ENCODE measurements at regions not wholly inside any gene's neighbourhood (a gene's known extent, or its start where the extent isn't known, plus 50 kb on each side); places are given as distances from the start of the nearest gene placed in this dataset.

- H3K9ac ChIP-seq (ENCODE audit: insufficient read depth, low read depth, low read length) = no peak overlapping the region
- POLR2A ChIA-PET = no interaction called here
- H2AFZ ChIP-seq (ENCODE audit: low read length) = no peak overlapping the region
- TF ChIP-seq, protein P1, sequence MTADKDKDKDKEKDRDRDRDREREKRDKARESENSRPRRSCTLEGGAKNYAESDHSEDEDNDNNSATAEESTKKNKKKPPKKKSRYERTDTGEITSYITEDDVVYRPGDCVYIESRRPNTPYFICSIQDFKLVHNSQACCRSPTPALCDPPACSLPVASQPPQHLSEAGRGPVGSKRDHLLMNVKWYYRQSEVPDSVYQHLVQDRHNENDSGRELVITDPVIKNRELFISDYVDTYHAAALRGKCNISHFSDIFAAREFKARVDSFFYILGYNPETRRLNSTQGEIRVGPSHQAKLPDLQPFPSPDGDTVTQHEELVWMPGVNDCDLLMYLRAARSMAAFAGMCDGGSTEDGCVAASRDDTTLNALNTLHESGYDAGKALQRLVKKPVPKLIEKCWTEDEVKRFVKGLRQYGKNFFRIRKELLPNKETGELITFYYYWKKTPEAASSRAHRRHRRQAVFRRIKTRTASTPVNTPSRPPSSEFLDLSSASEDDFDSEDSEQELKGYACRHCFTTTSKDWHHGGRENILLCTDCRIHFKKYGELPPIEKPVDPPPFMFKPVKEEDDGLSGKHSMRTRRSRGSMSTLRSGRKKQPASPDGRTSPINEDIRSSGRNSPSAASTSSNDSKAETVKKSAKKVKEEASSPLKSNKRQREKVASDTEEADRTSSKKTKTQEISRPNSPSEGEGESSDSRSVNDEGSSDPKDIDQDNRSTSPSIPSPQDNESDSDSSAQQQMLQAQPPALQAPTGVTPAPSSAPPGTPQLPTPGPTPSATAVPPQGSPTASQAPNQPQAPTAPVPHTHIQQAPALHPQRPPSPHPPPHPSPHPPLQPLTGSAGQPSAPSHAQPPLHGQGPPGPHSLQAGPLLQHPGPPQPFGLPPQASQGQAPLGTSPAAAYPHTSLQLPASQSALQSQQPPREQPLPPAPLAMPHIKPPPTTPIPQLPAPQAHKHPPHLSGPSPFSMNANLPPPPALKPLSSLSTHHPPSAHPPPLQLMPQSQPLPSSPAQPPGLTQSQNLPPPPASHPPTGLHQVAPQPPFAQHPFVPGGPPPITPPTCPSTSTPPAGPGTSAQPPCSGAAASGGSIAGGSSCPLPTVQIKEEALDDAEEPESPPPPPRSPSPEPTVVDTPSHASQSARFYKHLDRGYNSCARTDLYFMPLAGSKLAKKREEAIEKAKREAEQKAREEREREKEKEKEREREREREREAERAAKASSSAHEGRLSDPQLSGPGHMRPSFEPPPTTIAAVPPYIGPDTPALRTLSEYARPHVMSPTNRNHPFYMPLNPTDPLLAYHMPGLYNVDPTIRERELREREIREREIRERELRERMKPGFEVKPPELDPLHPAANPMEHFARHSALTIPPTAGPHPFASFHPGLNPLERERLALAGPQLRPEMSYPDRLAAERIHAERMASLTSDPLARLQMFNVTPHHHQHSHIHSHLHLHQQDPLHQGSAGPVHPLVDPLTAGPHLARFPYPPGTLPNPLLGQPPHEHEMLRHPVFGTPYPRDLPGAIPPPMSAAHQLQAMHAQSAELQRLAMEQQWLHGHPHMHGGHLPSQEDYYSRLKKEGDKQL (CRISPR knock-in tag; IDR thresholded peaks at IDR 0.05; ENCODE audit: low read depth) = no peak
- TF ChIP-seq ZNF550 (CRISPR knock-in tag; IDR thresholded peaks at IDR 0.05; ENCODE audit: borderline replicate concordance) (no peak), RXRB (CRISPR knock-in tag; IDR thresholded peaks at IDR 0.05; ENCODE audit: borderline replicate concordance) (no peak), THAP11 (CRISPR knock-in tag; IDR thresholded peaks at IDR 0.05) (no peak), ZNF101 (CRISPR knock-in tag; IDR thresholded peaks at IDR 0.05; ENCODE audit: borderline replicate concordance, low read depth) (no peak), MLLT10 (CRISPR knock-in tag; IDR thresholded peaks at IDR 0.05) (no peak), CEBPB (IDR thresholded peaks at IDR 0.05; ENCODE audit: borderline replicate concordance, low read depth, low read length) (no peak), NFE2 (CRISPR knock-in tag; IDR thresholded peaks at IDR 0.05) (no peak), ZNF484 (CRISPR knock-in tag; IDR thresholded peaks at IDR 0.05; ENCODE audit: borderline replicate concordance, low read depth) (no peak), ZSCAN12 (CRISPR knock-in tag; IDR thresholded peaks at IDR 0.05) (no peak), TOPORS (CRISPR knock-in tag; IDR thresholded peaks at IDR 0.05) (no peak), PAWR (CRISPR knock-in tag; IDR thresholded peaks at IDR 0.05; ENCODE audit: borderline replicate concordance) (no peak), MAX (IDR thresholded peaks at IDR 0.05) (no peak), ZNF530 (CRISPR knock-in tag; IDR thresholded peaks at IDR 0.05; ENCODE audit: low read depth) (no peak), NR1H2 (CRISPR knock-in tag; IDR thresholded peaks at IDR 0.05; ENCODE audit: borderline replicate concordance, low read depth) (no peak)
- no peaks in the 10 kb centered on the region for H3K79me2 ChIP-seq (ENCODE audit: insufficient read depth, low read length)
- H4K20me1 ChIP-seq (ENCODE audit: insufficient read depth, low read length) = no peaks in the 10 kb centered on the region
- H3K4me2 ChIP-seq (ENCODE audit: low read depth, low read length) = no peak overlapping the region
- in situ Hi-C loops (cut with HindIII; ENCODE audit: extremely low pct_ligation_motif_present, low pct_unique_long_range_greater_than_20kb) (no loop called here), intact Hi-C loops (cut with micrococcal nuclease; ENCODE audit: unreplicated experiment) (no loop called here)
- no peaks in the 10 kb centered on the region for H3K36me3 ChIP-seq (replicated peaks in 1 of 2; ENCODE audit: control insufficient read depth in 1 of 2, insufficient read depth in 2 of 2, low read length in 2 of 2)
- H3K27me3 ChIP-seq (ENCODE audit: control insufficient read depth in 1 of 2, insufficient read depth in 2 of 2, low read length in 2 of 2) = no peaks in the 10 kb centered on the region
- ATAC-seq = no peak
- H3K4me3 ChIP-seq (replicated peaks in 1 of 3; ENCODE audit: insufficient read depth in 1 of 3, low read depth in 2 of 3, low read length in 3 of 3) = no peak overlapping the region
- H3K9me3 ChIP-seq (ENCODE audit: low read length) = no peaks in the 10 kb centered on the region
- no peak for FAIRE-seq
- H3K4me1 ChIP-seq (ENCODE audit: insufficient read depth, low read length) = peaks cover 9% of the 10 kb centered on the region; the same call in 1 of the 2 replicates
- no peak for DNase-seq (ENCODE audit: low spot score)
- CTCF ChIA-PET (ENCODE audit: low intra/inter-chr PET ratio, low total read pairs) = no interaction called here
- H3K27ac ChIP-seq (ENCODE audit: extremely low read length, insufficient read depth, low read length) = no peak overlapping the region
- no TSS peak for BruUV-seq (replicated peaks)
- WGBS (ENCODE audit: low lambda C conversion rate) = 0% methylated on average over 1 of the region's 1 CpG
These were observed 605.9 kb upstream of the KLF4 start for GRCh38 chr9:108095496-108095895.

Data from HepG2 (cell line).